H9 (cell line): ENCODE measurements at regions not wholly inside any gene's neighbourhood (a gene's known extent, or its start where the extent isn't known, plus 50 kb on each side); places are given as distances from the start of the nearest gene placed in this dataset.

Source experiments
- DNase-seq: peaks from one replicate; pipeline ENCODE4 v3.0.0-alpha.2; 2017
- H2AFZ ChIP-seq: one replicate; pipeline ENCODE4 v1.6.1; 2013; ENCODE audit warnings: mild to moderate bottlenecking, low read length, control low read depth, moderate library complexity
- H2AK5ac ChIP-seq: 2 replicates; pipeline ENCODE4 v1.6.1; 2013; ENCODE audit warnings: low read length, control low read depth, mixed read lengths; ENCODE audit not compliant: insufficient read length
- H2BK120ac ChIP-seq: one replicate; pipeline ENCODE4 v1.6.1; 2013; ENCODE audit warnings: low read depth, mild to moderate bottlenecking, low read length, control low read depth, inconsistent platforms; ENCODE audit not compliant: poor library complexity, severe bottlenecking
- H2BK12ac ChIP-seq: 2 replicates; pipeline ENCODE4 v1.6.1; 2013; ENCODE audit warnings: low read length, control low read depth, mixed read lengths, low read depth; ENCODE audit not compliant: insufficient read length
- H2BK15ac ChIP-seq: 2 replicates; pipeline ENCODE4 v1.6.1; 2013; ENCODE audit warnings: low read depth, low read length, control low read depth
- H2BK20ac ChIP-seq: one replicate; pipeline ENCODE4 v1.6.1; 2013; ENCODE audit warnings: low read depth, mild to moderate bottlenecking, low read length, control low read depth, inconsistent platforms; ENCODE audit not compliant: poor library complexity, severe bottlenecking
- H2BK5ac ChIP-seq: 2 replicates; pipeline ENCODE4 v1.6.1; 2013; ENCODE audit warnings: low read length, control low read depth, mixed read lengths; ENCODE audit not compliant: insufficient read length
- H3K14ac ChIP-seq: 2 replicates; pipeline ENCODE4 v1.6.1; 2013; ENCODE audit warnings: low read length, control low read depth; ENCODE audit not compliant: insufficient read depth
- H3K18ac ChIP-seq: 2 replicates; pipeline ENCODE4 v1.6.1; 2013; ENCODE audit warnings: low read depth, mild to moderate bottlenecking, mixed read lengths, low read length, control low read depth; ENCODE audit not compliant: insufficient read length
- H3K23ac ChIP-seq: 2 replicates; pipeline ENCODE4 v1.6.1; 2013; ENCODE audit warnings: low read length, control low read depth, mixed read lengths, low read depth; ENCODE audit not compliant: insufficient read length
- H3K23me2 ChIP-seq: 2 replicates; pipeline ENCODE4 v1.6.1; 2013; ENCODE audit warnings: low read depth, mild to moderate bottlenecking, mixed read lengths, low read length, control low read depth; ENCODE audit not compliant: insufficient read length, poor library complexity, severe bottlenecking
- H3K27ac ChIP-seq: 2 replicates; pipeline ENCODE4 v1.5.1; 2013; ENCODE audit warnings: low read length, control low read depth, mixed read lengths, low read depth; ENCODE audit not compliant: insufficient read length
- H3K27me3 ChIP-seq: 2 replicates; pipeline ENCODE4 v1.6.1; 2013; ENCODE audit warnings: low read length, control low read depth, inconsistent platforms; ENCODE audit not compliant: insufficient read depth
- H3K4ac ChIP-seq: 2 replicates; pipeline ENCODE4 v1.6.1; 2013; ENCODE audit warnings: low read depth, mild to moderate bottlenecking, control low read depth, inconsistent platforms, low read length, moderate library complexity
- H3K4me1 ChIP-seq: 2 replicates; pipeline ENCODE4 v1.6.1; 2013; ENCODE audit warnings: low read length, control low read depth, inconsistent platforms; ENCODE audit not compliant: insufficient read depth
- H3K4me2 ChIP-seq: 2 replicates; pipeline ENCODE4 v1.6.1; 2013; ENCODE audit warnings: low read length, control low read depth, mixed read lengths; ENCODE audit not compliant: insufficient read length, insufficient read depth
- H3K56ac ChIP-seq: 2 replicates; pipeline ENCODE4 v1.6.1; 2013; ENCODE audit warnings: low read depth, mild to moderate bottlenecking, mixed read lengths, low read length, control low read depth; ENCODE audit not compliant: insufficient read length
- H3K79me1 ChIP-seq: 2 replicates; pipeline ENCODE4 v1.6.1; 2013; ENCODE audit warnings: low read depth, mild to moderate bottlenecking, moderate library complexity, low read length, control low read depth, inconsistent platforms; ENCODE audit not compliant: insufficient read depth, poor library complexity, severe bottlenecking
- H3K79me2 ChIP-seq: 2 replicates; pipeline ENCODE4 v1.6.1; 2013; ENCODE audit warnings: low read length, control low read depth, inconsistent platforms; ENCODE audit not compliant: insufficient read depth
- H3K9ac ChIP-seq: 2 replicates; pipeline ENCODE4 v1.6.1; 2013; ENCODE audit warnings: low read length, control low read depth, mixed read lengths; ENCODE audit not compliant: insufficient read length; ENCODE audit errors: extremely low read depth
- H3K9me3 ChIP-seq: one replicate; pipeline ENCODE4 v1.6.1; 2013; ENCODE audit warnings: low read depth, low read length, inconsistent platforms; ENCODE audit not compliant: control insufficient read depth
- H3T11ph ChIP-seq: one replicate; pipeline ENCODE4 v1.6.1; 2013; ENCODE audit warnings: mild to moderate bottlenecking, low read length, control low read depth, inconsistent platforms
- H4K20me1 ChIP-seq: one replicate; pipeline ENCODE4 v1.6.1; 2013; ENCODE audit not compliant: control insufficient read depth, insufficient read length, insufficient read depth
- H4K5ac ChIP-seq: 2 replicates; pipeline ENCODE4 v1.6.1; 2013; ENCODE audit warnings: low read depth, mild to moderate bottlenecking, mixed read lengths, low read length, control low read depth; ENCODE audit not compliant: insufficient read length
- H4K8ac ChIP-seq: replicated peaks from 2 replicates; pipeline ENCODE4 v1.6.1; 2013; ENCODE audit warnings: low read length, control low read depth, mixed read lengths, low read depth; ENCODE audit not compliant: insufficient read length
- H4K91ac ChIP-seq: 2 replicates; pipeline ENCODE4 v1.6.1; 2013; ENCODE audit warnings: low read depth, mild to moderate bottlenecking, moderate library complexity, mixed read lengths, low read length, control low read depth; ENCODE audit not compliant: insufficient read length
- H3K27ac Mint-ChIP-seq, 3 experiments: 2 replicates in 2 of 3; 3 replicates in 1 of 3; pipeline ENCODE4 v1.8.0; 2020 to 2021; ENCODE audit warnings: mixed read lengths in 3 of 3, mild to moderate bottlenecking in 1 of 3, moderate library complexity in 1 of 3
- H3K27me3 Mint-ChIP-seq: 2 replicates; pipeline ENCODE4 v1.8.0; 2021; ENCODE audit warnings: low read depth, mild to moderate bottlenecking, moderate library complexity, mixed read lengths
- H3K36me3 Mint-ChIP-seq, 3 experiments: 2 replicates in 2 of 3; 3 replicates in 1 of 3; pipeline ENCODE4 v1.8.0; 2020 to 2021; ENCODE audit warnings: low read depth in 3 of 3, mixed read lengths in 3 of 3; ENCODE audit not compliant: insufficient read depth in 1 of 3
- H3K4me1 Mint-ChIP-seq, 2 experiments: 2 replicates each; pipeline ENCODE4 v1.8.0; 2020; ENCODE audit warnings: mixed read lengths in 2 of 2
- H3K4me3 Mint-ChIP-seq, 2 experiments: 2 replicates in 1 of 2; 3 replicates in 1 of 2; pipeline ENCODE4 v1.8.0; 2020 to 2021; ENCODE audit warnings: mild to moderate bottlenecking in 2 of 2, mixed read lengths in 2 of 2, moderate library complexity in 1 of 2
- H3K9me3 Mint-ChIP-seq, 2 experiments: 2 replicates in 1 of 2; 3 replicates in 1 of 2; pipeline ENCODE4 v1.8.0; 2020; ENCODE audit warnings: mild to moderate bottlenecking in 2 of 2, mixed read lengths in 2 of 2, moderate library complexity in 1 of 2
- CTCF ChIP-seq: fragments of 200-600 bp; sonication (generic); conservative IDR thresholded peaks from 3 replicates; pipeline ENCODE4 v1.8.0; 2021; ENCODE audit warnings: antibody characterized with exemption, mild to moderate bottlenecking
- WGBS: extraction: QIAGEN DNeasy Blood & Tissue Kit; methylation state at CpG from one replicate; pipeline ENCODE4 v1.1.7; 2013; ENCODE audit warnings: missing lambda C conversion rate, low lambda C conversion rate, mixed read lengths; ENCODE audit not compliant: insufficient read length; ENCODE audit errors: extremely low coverage; 5-methylcytosine and 5-hydroxymethylcytosine counted together

GRCh38 chr4:24236120-24236519, 346.3 kb upstream of the PPARGC1A start:
- Histone ChIP-seq H2BK20ac (no peak overlapping the region), H3K18ac (no peak overlapping the region), H4K8ac (no peak overlapping the region), H4K5ac (no peak overlapping the region), H3K79me1 (no peaks in the 10 kb centered on the region), H3K27ac (no peak overlapping the region), H3K27me3 (no peaks in the 10 kb centered on the region), H2BK120ac (no peak overlapping the region), H2BK15ac (no peak overlapping the region), H3K56ac (no peak overlapping the region), H2BK5ac (no peak overlapping the region), H4K20me1 (no peaks in the 10 kb centered on the region), H3K4me2 (no peak overlapping the region), H2AFZ (no peak overlapping the region), H3K79me2 (no peaks in the 10 kb centered on the region), H3K14ac (no peak overlapping the region), H3K4me1 (no peaks in the 10 kb centered on the region; the same call in 1 of the 2 replicates), H3K23me2 (no peaks in the 10 kb centered on the region), H3K4ac (no peak overlapping the region), H3K9me3 (no peaks in the 10 kb centered on the region), H2BK12ac (no peak overlapping the region), H4K91ac (no peak overlapping the region), H3K9ac (no peak overlapping the region), H3K23ac (no peak overlapping the region), H3T11ph (no peak overlapping the region), H2AK5ac (no peak overlapping the region)
- Mint-ChIP-seq H3K27me3 (0 out of 2 replicates have a peak, but pooled peaks cover 1% of the 10 kb centered on the region), H3K36me3 (no peaks in the 10 kb centered on the region), H3K4me1 (peaks cover 15 to 24% of the 10 kb centered on the region in 2 experiments), H3K9me3 (no peaks in the 10 kb centered on the region), H3K27ac (no peak overlapping the region), H3K4me3 (no peak overlapping the region)
- TF ChIP-seq CTCF, result no peak
- DNase-seq, result no peak
- no CpG with 5 or more reads among the region's 5 CpGs for WGBS
